Testis (tissue), 2 donors: ENCODE measurements at regions not wholly inside any gene's neighbourhood (a gene's known extent, or its start where the extent isn't known, plus 50 kb on each side); places are given as distances from the start of the nearest gene placed in this dataset.

Experiments
- CTCF ChIP-seq, 3 experiments: fragments of 450-650 bp in 2 of 3; fragments of 200-600 bp in 1 of 3; sonication (generic) in 1 of 3; IDR thresholded peaks; one replicate each; pipeline ENCODE4 v1.5.1; 2016 to 2019; ENCODE audit warnings: antibody characterized with exemption in 3 of 3, mild to moderate bottlenecking in 2 of 3, moderate library complexity in 1 of 3
- POLR2A ChIP-seq: fragments of 450-650 bp; IDR thresholded peaks from one replicate; pipeline ENCODE4 v1.6.1; 2017; ENCODE audit warnings: antibody characterized with exemption, mild to moderate bottlenecking, moderate library complexity

DNA sequence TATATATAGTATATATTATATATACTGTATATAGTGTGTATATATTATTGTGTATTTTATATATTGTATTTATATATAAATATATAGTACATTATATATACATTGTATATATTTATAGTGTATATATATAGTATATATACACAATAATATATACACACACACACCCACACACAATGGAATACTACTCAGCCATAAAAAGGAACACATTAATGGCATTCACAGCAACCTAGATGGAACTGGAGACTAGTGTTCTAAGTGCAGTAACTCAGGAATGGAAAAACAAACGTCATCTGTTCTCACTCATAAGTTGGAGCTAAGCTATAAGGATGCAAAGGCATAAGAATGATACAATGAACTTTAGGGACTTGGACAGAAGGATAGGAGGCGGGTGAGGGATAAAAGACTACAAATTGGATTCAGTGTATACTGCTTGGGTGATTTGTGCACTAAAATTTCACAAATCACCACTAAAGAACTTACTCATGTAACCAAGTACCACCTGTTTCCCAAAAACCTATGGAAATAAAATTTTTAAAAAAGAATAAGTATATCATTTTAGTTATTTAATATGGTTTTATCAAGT is 201.9 kb upstream of the CDH11 start:
- TF ChIP-seq CTCF (IDR thresholded peaks at IDR 0.05), result no peak
- TF ChIP-seq POLR2A, result no peak
